ENCODE measurements at regions not wholly inside any gene's neighbourhood (a gene's known extent, or its start where the extent isn't known, plus 50 kb on each side); places are given as distances from the start of the nearest gene placed in this dataset.

GRCh38 chrX:25219480-25219879 is 203.7 kb upstream of the ARX start:
- H3K36me3 ChIP-seq (ENCODE audit: control insufficient read depth, low read depth, low read length), result no peaks in the 10 kb centered on the region
- H3K4me3 ChIP-seq (ENCODE audit: low read length), result no peak overlapping the region
- H3K9me3 ChIP-seq (ENCODE audit: control insufficient read depth, low read depth, low read length), result no peaks in the 10 kb centered on the region
- no peak overlapping the region for H3K27ac ChIP-seq (ENCODE audit: low read length)
- no peaks in the 10 kb centered on the region for H3K4me1 ChIP-seq (ENCODE audit: control insufficient read depth, low read depth, low read length)
- H3K27me3 ChIP-seq (ENCODE audit: control insufficient read depth, insufficient read depth, low read length), result no peaks in the 10 kb centered on the region
- no peak overlapping the region for H3K9ac ChIP-seq (ENCODE audit: low read length)

GRCh38 chrX:25213611-25214010 is 197.8 kb upstream of the ARX start:
- Histone ChIP-seq H3K27ac (ENCODE audit: low read length) (no peak overlapping the region), H3K36me3 (ENCODE audit: control insufficient read depth, low read depth, low read length) (no peaks in the 10 kb centered on the region), H3K9ac (ENCODE audit: low read length) (no peak overlapping the region), H3K27me3 (ENCODE audit: control insufficient read depth, insufficient read depth, low read length) (no peaks in the 10 kb centered on the region), H3K9me3 (ENCODE audit: control insufficient read depth, low read depth, low read length) (peaks cover 6% of the 10 kb centered on the region), H3K4me1 (ENCODE audit: control insufficient read depth, low read depth, low read length) (no peaks in the 10 kb centered on the region), H3K4me3 (ENCODE audit: low read length) (no peak overlapping the region)

GRCh38 chrX:25207803-25208475 is 192.2 kb upstream of the ARX start:
- no peak overlapping the region for H3K27ac ChIP-seq (ENCODE audit: low read length)
- peaks cover 6% of the 10 kb centered on the region for H3K9me3 ChIP-seq (ENCODE audit: control insufficient read depth, low read depth, low read length)
- H3K27me3 ChIP-seq (ENCODE audit: control insufficient read depth, insufficient read depth, low read length), result no peaks in the 10 kb centered on the region
- no peak overlapping the region for H3K9ac ChIP-seq (ENCODE audit: low read length)
- H3K4me3 ChIP-seq (ENCODE audit: low read length), result no peak overlapping the region
- no peaks in the 10 kb centered on the region for H3K36me3 ChIP-seq (ENCODE audit: control insufficient read depth, low read depth, low read length)
- H3K4me1 ChIP-seq (ENCODE audit: control insufficient read depth, low read depth, low read length), result no peaks in the 10 kb centered on the region

GRCh38 chrX:25206778-25207177 is 191.0 kb upstream of the ARX start:
- H3K9me3 ChIP-seq (ENCODE audit: control insufficient read depth, low read depth, low read length), result peaks cover 6% of the 10 kb centered on the region
- H3K27me3 ChIP-seq (ENCODE audit: control insufficient read depth, insufficient read depth, low read length), result no peaks in the 10 kb centered on the region
- H3K9ac ChIP-seq (ENCODE audit: low read length), result no peak overlapping the region
- H3K36me3 ChIP-seq (ENCODE audit: control insufficient read depth, low read depth, low read length), result no peaks in the 10 kb centered on the region
- H3K4me1 ChIP-seq (ENCODE audit: control insufficient read depth, low read depth, low read length), result no peaks in the 10 kb centered on the region
- no peak overlapping the region for H3K4me3 ChIP-seq (ENCODE audit: low read length)
- H3K27ac ChIP-seq (ENCODE audit: low read length), result no peak overlapping the region

- H3K4me3 ChIP-seq (ENCODE audit: low read length), result no peak overlapping the region
- H3K9me3 ChIP-seq (ENCODE audit: control insufficient read depth, low read depth, low read length), result peaks cover 3% of the 10 kb centered on the region
- H3K36me3 ChIP-seq (ENCODE audit: control insufficient read depth, low read depth, low read length), result no peaks in the 10 kb centered on the region
- H3K27ac ChIP-seq (ENCODE audit: low read length), result no peak overlapping the region
- no peaks in the 10 kb centered on the region for H3K4me1 ChIP-seq (ENCODE audit: control insufficient read depth, low read depth, low read length)
- H3K27me3 ChIP-seq (ENCODE audit: control insufficient read depth, insufficient read depth, low read length), result no peaks in the 10 kb centered on the region
- no peak overlapping the region for H3K9ac ChIP-seq (ENCODE audit: low read length)
These were observed 188.4 kb upstream of the ARX start for GRCh38 chrX:25204182-25204581.

- H3K27ac ChIP-seq (ENCODE audit: low read length), result no peak overlapping the region
- no peaks in the 10 kb centered on the region for H3K27me3 ChIP-seq (ENCODE audit: control insufficient read depth, insufficient read depth, low read length)
- H3K36me3 ChIP-seq (ENCODE audit: control insufficient read depth, low read depth, low read length), result no peaks in the 10 kb centered on the region
- H3K4me1 ChIP-seq (ENCODE audit: control insufficient read depth, low read depth, low read length), result no peaks in the 10 kb centered on the region
- H3K9ac ChIP-seq (ENCODE audit: low read length), result no peak overlapping the region
- no peak overlapping the region for H3K4me3 ChIP-seq (ENCODE audit: low read length)
- no peaks in the 10 kb centered on the region for H3K9me3 ChIP-seq (ENCODE audit: control insufficient read depth, low read depth, low read length)
These were observed 187.1 kb upstream of the ARX start for GRCh38 chrX:25202827-25203226.

GRCh38 chrX:25198891-25199290 is 183.1 kb upstream of the ARX start:
- Histone ChIP-seq H3K36me3 (ENCODE audit: control insufficient read depth, low read depth, low read length) (no peaks in the 10 kb centered on the region), H3K27me3 (ENCODE audit: control insufficient read depth, insufficient read depth, low read length) (no peaks in the 10 kb centered on the region), H3K27ac (ENCODE audit: low read length) (no peak overlapping the region), H3K9ac (ENCODE audit: low read length) (no peak overlapping the region), H3K4me3 (ENCODE audit: low read length) (no peak overlapping the region), H3K4me1 (ENCODE audit: control insufficient read depth, low read depth, low read length) (no peaks in the 10 kb centered on the region), H3K9me3 (ENCODE audit: control insufficient read depth, low read depth, low read length) (no peaks in the 10 kb centered on the region)

GRCh38 chrX:25198253-25198652 is 182.5 kb upstream of the ARX start:
- Histone ChIP-seq H3K4me3 (ENCODE audit: low read length) (no peak overlapping the region), H3K9ac (ENCODE audit: low read length) (no peak overlapping the region), H3K36me3 (ENCODE audit: control insufficient read depth, low read depth, low read length) (no peaks in the 10 kb centered on the region), H3K4me1 (ENCODE audit: control insufficient read depth, low read depth, low read length) (no peaks in the 10 kb centered on the region), H3K9me3 (ENCODE audit: control insufficient read depth, low read depth, low read length) (no peaks in the 10 kb centered on the region), H3K27ac (ENCODE audit: low read length) (no peak overlapping the region), H3K27me3 (ENCODE audit: control insufficient read depth, insufficient read depth, low read length) (no peaks in the 10 kb centered on the region)

- H3K27ac ChIP-seq (ENCODE audit: low read length), result no peak overlapping the region
- no peak overlapping the region for H3K4me3 ChIP-seq (ENCODE audit: low read length)
- H3K9ac ChIP-seq (ENCODE audit: low read length), result no peak overlapping the region
- H3K27me3 ChIP-seq (ENCODE audit: control insufficient read depth, insufficient read depth, low read length), result no peaks in the 10 kb centered on the region
- H3K4me1 ChIP-seq (ENCODE audit: control insufficient read depth, low read depth, low read length), result no peaks in the 10 kb centered on the region
- H3K36me3 ChIP-seq (ENCODE audit: control insufficient read depth, low read depth, low read length), result no peaks in the 10 kb centered on the region
- no peaks in the 10 kb centered on the region for H3K9me3 ChIP-seq (ENCODE audit: control insufficient read depth, low read depth, low read length)
These were observed 180.5 kb upstream of the ARX start for GRCh38 chrX:25196221-25196620.

- H3K4me1 ChIP-seq (ENCODE audit: control insufficient read depth, low read depth, low read length), result no peaks in the 10 kb centered on the region
- H3K27ac ChIP-seq (ENCODE audit: low read length), result no peak overlapping the region
- no peaks in the 10 kb centered on the region for H3K36me3 ChIP-seq (ENCODE audit: control insufficient read depth, low read depth, low read length)
- no peaks in the 10 kb centered on the region for H3K9me3 ChIP-seq (ENCODE audit: control insufficient read depth, low read depth, low read length)
- no peak overlapping the region for H3K9ac ChIP-seq (ENCODE audit: low read length)
- H3K4me3 ChIP-seq (ENCODE audit: low read length), result no peak overlapping the region
- H3K27me3 ChIP-seq (ENCODE audit: control insufficient read depth, insufficient read depth, low read length), result no peaks in the 10 kb centered on the region
These were observed 175.6 kb upstream of the ARX start for GRCh38 chrX:25191403-25191802.

- H3K9ac ChIP-seq (ENCODE audit: low read length), result no peak overlapping the region
- no peaks in the 10 kb centered on the region for H3K27me3 ChIP-seq (ENCODE audit: control insufficient read depth, insufficient read depth, low read length)
- no peak overlapping the region for H3K27ac ChIP-seq (ENCODE audit: low read length)
- H3K36me3 ChIP-seq (ENCODE audit: control insufficient read depth, low read depth, low read length), result no peaks in the 10 kb centered on the region
- no peaks in the 10 kb centered on the region for H3K9me3 ChIP-seq (ENCODE audit: control insufficient read depth, low read depth, low read length)
- peaks cover 27% of the 10 kb centered on the region for H3K4me1 ChIP-seq (ENCODE audit: control insufficient read depth, low read depth, low read length)
- H3K4me3 ChIP-seq (ENCODE audit: low read length), result no peak overlapping the region
These were observed 166.0 kb upstream of the ARX start for GRCh38 chrX:25181775-25182174.

GRCh38 chrX:25180242-25180641 is 164.5 kb upstream of the ARX start:
- H3K9me3 ChIP-seq (ENCODE audit: control insufficient read depth, low read depth, low read length), result no peaks in the 10 kb centered on the region
- peaks cover 27% of the 10 kb centered on the region for H3K4me1 ChIP-seq (ENCODE audit: control insufficient read depth, low read depth, low read length)
- H3K36me3 ChIP-seq (ENCODE audit: control insufficient read depth, low read depth, low read length), result no peaks in the 10 kb centered on the region
- H3K4me3 ChIP-seq (ENCODE audit: low read length), result no peak overlapping the region
- no peak overlapping the region for H3K27ac ChIP-seq (ENCODE audit: low read length)
- H3K27me3 ChIP-seq (ENCODE audit: control insufficient read depth, insufficient read depth, low read length), result no peaks in the 10 kb centered on the region
- H3K9ac ChIP-seq (ENCODE audit: low read length), result no peak overlapping the region
